HEK293T (cell line): ENCODE measurements at regions not wholly inside any gene's neighbourhood (a gene's known extent, or its start where the extent isn't known, plus 50 kb on each side); places are given as distances from the start of the nearest gene placed in this dataset.

ENCODE experiments used
- ARNT ChIP-seq: fragments of 450-650 bp; IDR thresholded peaks from 2 replicates; pipeline ENCODE4 v1.6.1; 2017; ENCODE audit warnings: mild to moderate bottlenecking
- BHLHE40 ChIP-seq: fragments of 450-650 bp; IDR thresholded peaks from 2 replicates; pipeline ENCODE4 v1.6.1; 2016; ENCODE audit warnings: mild to moderate bottlenecking, moderate library complexity, borderline replicate concordance
- CTBP1 ChIP-seq: fragments of 450-650 bp; IDR thresholded peaks from 2 replicates; pipeline ENCODE4 v1.6.1; 2016; ENCODE audit warnings: borderline replicate concordance
- FOXA1 ChIP-seq: fragments of 450-650 bp; IDR thresholded peaks from 2 replicates; pipeline ENCODE4 v1.6.1; 2016; ENCODE audit warnings: mild to moderate bottlenecking
- FOXK2 ChIP-seq: fragments of 450-650 bp; IDR thresholded peaks from 2 replicates; pipeline ENCODE4 v1.6.1; 2016; ENCODE audit warnings: mild to moderate bottlenecking
- FOXM1 ChIP-seq: fragments of 450-650 bp; IDR thresholded peaks from 2 replicates; pipeline ENCODE4 v1.6.1; 2017; ENCODE audit warnings: mild to moderate bottlenecking, borderline replicate concordance
- HDGF ChIP-seq: fragments of 450-650 bp; IDR thresholded peaks from 2 replicates; pipeline ENCODE4 v1.6.1; 2017; ENCODE audit warnings: antibody characterized with exemption, borderline replicate concordance
- L3MBTL2 ChIP-seq: fragments of 450-650 bp; conservative IDR thresholded peaks from 2 replicates; pipeline ENCODE4 v1.6.1; 2016; ENCODE audit warnings: mild to moderate bottlenecking
- LEF1 ChIP-seq: fragments of 450-650 bp; IDR thresholded peaks from 2 replicates; pipeline ENCODE4 v1.6.1; 2017; ENCODE audit warnings: mild to moderate bottlenecking, borderline replicate concordance
- NFRKB ChIP-seq: fragments of 450-650 bp; IDR thresholded peaks from 2 replicates; pipeline ENCODE4 v1.6.1; 2016; ENCODE audit warnings: mild to moderate bottlenecking, moderate library complexity
- SP1 ChIP-seq: fragments of 450-650 bp; IDR thresholded peaks from 2 replicates; pipeline ENCODE4 v1.6.1; 2017
- SUZ12 ChIP-seq: fragments of 450-650 bp; IDR thresholded peaks from 2 replicates; pipeline ENCODE4 v1.6.1; 2016; ENCODE audit warnings: mild to moderate bottlenecking
- TARDBP ChIP-seq: fragments of 450-650 bp; IDR thresholded peaks from 2 replicates; pipeline ENCODE4 v1.6.1; 2016
- ZNF384 ChIP-seq: fragments of 450-650 bp; IDR thresholded peaks from 2 replicates; pipeline ENCODE4 v1.6.1; 2016

DNA sequence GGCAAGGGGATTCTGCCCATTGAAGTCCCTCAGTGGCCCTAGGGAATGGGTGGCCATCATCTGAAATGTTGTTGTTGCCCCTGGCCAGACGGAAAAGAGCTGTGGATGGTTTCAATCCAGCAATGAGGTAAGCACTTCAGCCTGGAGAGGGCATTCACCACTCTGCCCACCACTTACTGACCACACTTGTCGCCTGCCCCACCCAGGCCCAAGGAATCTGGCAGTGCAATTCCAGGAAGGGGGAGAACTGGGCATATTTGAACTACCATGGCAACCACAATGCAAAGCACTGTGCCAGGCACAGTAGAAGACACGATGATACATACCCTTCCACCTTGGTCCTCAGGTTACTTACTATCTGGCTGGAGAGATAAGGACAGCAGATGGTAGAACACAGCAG, 161.6 kb downstream of the PDGFRA start:
- TF ChIP-seq CTBP1 (no peak), FOXM1 (no peak), TARDBP (no peak), NFRKB (no peak), SUZ12 (no peak), ZNF384 (no peak), FOXA1 (no peak), FOXK2 (no peak), SP1 (no peak), ARNT (no peak), LEF1 (no peak), L3MBTL2 (no peak), HDGF (no peak), BHLHE40 (no peak)
